Cardiac fibroblast (primary cell): ENCODE measurements at regions not wholly inside any gene's neighbourhood (a gene's known extent, or its start where the extent isn't known, plus 50 kb on each side); places are given as distances from the start of the nearest gene placed in this dataset.

Source experiments
- DNase-seq, 2 donors: peaks; one replicate each; pipeline versions ENCODE4 v3.0.0 to v3.0.0-alpha.2; 2010; ENCODE audit warnings: low read depth in 2 of 2
- H3K4me3 ChIP-seq, 2 donors: replicated peaks in 1 of 2; 1 replicate in 1 of 2; 2 replicates in 1 of 2; pipeline ENCODE4 v1.5.1; 2011; ENCODE audit warnings: low read depth in 2 of 2, low read length in 2 of 2, mild to moderate bottlenecking in 2 of 2, moderate library complexity in 1 of 2
- CTCF ChIP-seq: IDR thresholded peaks from one replicate; pipeline ENCODE4 v1.5.1; 2011; ENCODE audit warnings: low read depth, mild to moderate bottlenecking, low read length, inconsistent platforms

- no peak overlapping the region for H3K4me3 ChIP-seq
- TF ChIP-seq CTCF = no peak
- no peak for DNase-seq
These were observed 1083.9 kb downstream of the BRD1 start for GRCh38 chr22:48743601-48744282.

- no peak overlapping the region for H3K4me3 ChIP-seq
- no peak for DNase-seq
- no peak for TF ChIP-seq CTCF
These were observed 1084.9 kb downstream of the BRD1 start for GRCh38 chr22:48742556-48743343.

GRCh38 chr22:48742191-48742555 lies 1085.5 kb downstream of the BRD1 start:
- H3K4me3 ChIP-seq = no peak overlapping the region
- no peak for DNase-seq
- TF ChIP-seq CTCF = no peak

- DNase-seq = no peak
- no peak overlapping the region for H3K4me3 ChIP-seq
- no peak for TF ChIP-seq CTCF
These were observed 1086.1 kb downstream of the BRD1 start for GRCh38 chr22:48741540-48741939.

GRCh38 chr22:48740731-48741405 lies 1086.8 kb downstream of the BRD1 start:
- no peak for DNase-seq
- no peak for TF ChIP-seq CTCF
- no peak overlapping the region for H3K4me3 ChIP-seq

GRCh38 chr22:48740086-48740730 lies 1087.5 kb downstream of the BRD1 start:
- no peak for DNase-seq
- no peak for TF ChIP-seq CTCF
- H3K4me3 ChIP-seq = no peak overlapping the region
